K562 (cell line): ENCODE measurements at regions not wholly inside any gene's neighbourhood (a gene's known extent, or its start where the extent isn't known, plus 50 kb on each side); places are given as distances from the start of the nearest gene placed in this dataset.

ENCODE experiments used
- ATAC-seq: fragments of 200-7000 bp; cut with Tn5 transposase; 3 replicates; pipeline ENCODE4 v1.9.1; 2020; ENCODE audit warnings: moderate library complexity
- BruUV-seq: library from RNA; stranded (reverse); fragments of 400-500 nt; replicated peaks from 2 replicates; lab custom pipeline; 2021; lab: Mats Ljungman, UMichigan
- CTCF ChIA-PET: fragments of 300-600 bp; formaldehyde crosslinking; extraction: SDS; loops from one replicate; lab custom pipeline; 2021; ENCODE audit warnings: low intra/inter-chr PET ratio; lab: Yijun Ruan, JAX
- POLR2A ChIA-PET: fragments of 300-600, 350-650 bp; sonication (Branson Sonifier 250); formaldehyde crosslinking; extraction: SDS; loops from one replicate; lab custom pipeline; 2021; ENCODE audit warnings: antibody characterized with exemption, inconsistent platforms; lab: Yijun Ruan, JAX
- DNase-seq, 4 experiments: peaks; one replicate each; pipeline versions ENCODE4 v3.0.0 to v3.0.0-alpha.2; 2011 to 2018; ENCODE audit warnings: low spot score in 3 of 4, mixed read lengths in 3 of 4; ENCODE audit errors: extremely low read depth in 1 of 4
- FAIRE-seq: peaks from 2 replicates; lab custom pipeline; 2011; peaks lifted over from hg19 to GRCh38; lab: Jason Lieb, UNC
- H2AFZ ChIP-seq: 2 replicates; pipeline ENCODE4 v1.6.0; 2011; ENCODE audit warnings: low read depth, low read length, control low read depth, inconsistent platforms
- H3K27ac ChIP-seq: fragments of 200-600 bp; 3 replicates; pipeline ENCODE4 v1.8.0; 2011; ENCODE audit warnings: low read depth, mild to moderate bottlenecking, control low read depth, inconsistent platforms, low read length, moderate library complexity, mixed read lengths; ENCODE audit errors: extremely low read depth
- H3K27me3 ChIP-seq, 2 experiments: fragments of 300-600 bp in 1 of 2; 2 replicates in 1 of 2; 3 replicates in 1 of 2; pipeline versions ENCODE4 v1.6.0 to v1.8.0; 2011; ENCODE audit warnings: inconsistent platforms in 2 of 2, low read length in 2 of 2, mild to moderate bottlenecking in 1 of 2, mixed read lengths in 1 of 2, moderate library complexity in 1 of 2; ENCODE audit not compliant: control insufficient read depth in 2 of 2, insufficient read depth in 2 of 2
- H3K36me3 ChIP-seq: fragments of 300-600 bp; 3 replicates; pipeline ENCODE4 v1.8.0; 2011; ENCODE audit warnings: mild to moderate bottlenecking, low read length, inconsistent platforms; ENCODE audit not compliant: control insufficient read depth, insufficient read depth
- H3K4me1 ChIP-seq, 2 experiments: fragments of 200-600 bp in 1 of 2; replicated peaks in 1 of 2; 2 replicates in 1 of 2; 3 replicates in 1 of 2; pipeline versions ENCODE4 v1.5.1 to v1.8.0; 2011; ENCODE audit warnings: inconsistent platforms in 2 of 2, low read length in 2 of 2, mild to moderate bottlenecking in 1 of 2, mixed read lengths in 1 of 2, moderate library complexity in 1 of 2; ENCODE audit not compliant: control insufficient read depth in 2 of 2, insufficient read depth in 2 of 2
- H3K4me2 ChIP-seq: 2 replicates; pipeline ENCODE4 v1.6.1; 2011; ENCODE audit warnings: low read length, control low read depth, inconsistent platforms, mixed read lengths; ENCODE audit not compliant: insufficient read depth
- H3K4me3 ChIP-seq: fragments of 200-600 bp; sonication (generic), shearing (Covaris generic); 2 replicates; pipeline ENCODE4 v1.5.1; 2016; ENCODE audit warnings: control low read depth, inconsistent platforms
- H3K79me2 ChIP-seq: fragments of 200-600 bp; 3 replicates; pipeline ENCODE4 v1.8.0; 2011; ENCODE audit warnings: low read length, inconsistent platforms; ENCODE audit not compliant: control insufficient read depth, insufficient read depth
- H3K9ac ChIP-seq, 2 experiments: 2 replicates each; pipeline versions ENCODE4 v1.6.0 to v1.6.1; 2011; ENCODE audit warnings: low read depth in 2 of 2, low read length in 2 of 2, control low read depth in 1 of 2, inconsistent platforms in 1 of 2, mild to moderate bottlenecking in 1 of 2, mixed read lengths in 1 of 2; ENCODE audit not compliant: insufficient read depth in 1 of 2
- H3K9me1 ChIP-seq: one replicate; pipeline ENCODE4 v1.6.0; 2011; ENCODE audit warnings: inconsistent platforms, mild to moderate bottlenecking, low read length, moderate library complexity; ENCODE audit not compliant: control insufficient read depth, insufficient read depth
- H3K9me3 ChIP-seq: replicated peaks from 2 replicates; pipeline ENCODE4 v1.5.1; 2011; ENCODE audit warnings: low read depth, low read length, inconsistent platforms; ENCODE audit not compliant: control insufficient read depth, insufficient read depth
- H4K20me1 ChIP-seq: replicated peaks from 2 replicates; pipeline ENCODE4 v1.6.1; 2011; ENCODE audit warnings: low read length, inconsistent platforms, mixed read lengths; ENCODE audit not compliant: control insufficient read depth, insufficient read depth
- CHCHD3 ChIP-seq: fragments of 250-450 bp; sonication (Bioruptor Pico); IDR thresholded peaks from 2 replicates; pipeline ENCODE4 v2.1.2; 2022; ENCODE audit warnings: mild to moderate bottlenecking
- E2F1 ChIP-seq: sonication (generic); formaldehyde crosslinking; IDR thresholded peaks from 2 replicates; pipeline ENCODE4 v1.8.1; 2023; ENCODE audit warnings: mild to moderate bottlenecking, missing genetic modification reagents, moderate library complexity
- E2F6 ChIP-seq, 2 experiments: IDR thresholded peaks; 2 replicates each; pipeline ENCODE4 v1.6.1; 2011; ENCODE audit warnings: borderline replicate concordance in 1 of 2, control low read depth in 1 of 2, low read depth in 1 of 2, low read length in 1 of 2, mild to moderate bottlenecking in 1 of 2, mixed read lengths in 1 of 2, moderate library complexity in 1 of 2; ENCODE audit not compliant: insufficient read depth in 1 of 2, insufficient read length in 1 of 2, poor library complexity in 1 of 2, severe bottlenecking in 1 of 2; ENCODE audit errors: extremely low read depth in 1 of 2
- HNRNPL ChIP-seq: fragments of 200-400 bp; formaldehyde crosslinking; IDR thresholded peaks from 2 replicates; pipeline ENCODE4 v1.6.1; 2017; ENCODE audit warnings: low read depth, mild to moderate bottlenecking, low read length
- JUN ChIP-seq, 2 experiments: sonication (generic) in 1 of 2; formaldehyde crosslinking in 1 of 2; IDR thresholded peaks; 2 replicates each; pipeline versions ENCODE4 v1.6.1 to v1.8.0; 2012 to 2022; ENCODE audit warnings: borderline replicate concordance in 2 of 2, mild to moderate bottlenecking in 2 of 2, improper control_type of control experiment in 1 of 2, low read depth in 1 of 2, low read length in 1 of 2, missing genetic modification reagents in 1 of 2
- MEF2A ChIP-seq: IDR thresholded peaks from 2 replicates; pipeline ENCODE4 v1.6.1; 2011; ENCODE audit warnings: low read depth, mild to moderate bottlenecking, low read length, moderate library complexity; ENCODE audit not compliant: control insufficient read depth
- NCOA1 ChIP-seq: fragments of 450-650 bp; IDR thresholded peaks from 2 replicates; pipeline ENCODE4 v1.6.1; 2016; ENCODE audit warnings: low read depth
- NR2C2 ChIP-seq, 2 experiments: fragments of 200-800 bp in 1 of 2; sonication (Bioruptor generic) in 1 of 2; sonication (generic) in 1 of 2; formaldehyde crosslinking in 1 of 2; IDR thresholded peaks; 2 replicates each; pipeline versions ENCODE4 v1.6.1 to v1.8.0; 2016 to 2022; ENCODE audit warnings: mild to moderate bottlenecking in 1 of 2, missing compliant biosample characterization in 1 of 2, missing genetic modification characterization in 1 of 2, missing genetic modification reagents in 1 of 2
- POLR2B ChIP-seq: fragments of 450-650 bp; IDR thresholded peaks from 2 replicates; pipeline ENCODE4 v1.6.1; 2018; ENCODE audit warnings: low read depth; ENCODE audit not compliant: partially characterized antibody
- SAFB2 ChIP-seq: fragments of 200-400 bp; formaldehyde crosslinking; IDR thresholded peaks from 2 replicates; pipeline ENCODE4 v1.6.1; 2018; ENCODE audit warnings: borderline replicate concordance, low read length, low read depth, moderate library complexity; ENCODE audit not compliant: severe bottlenecking
- SIX5 ChIP-seq, 2 experiments: IDR thresholded peaks; 2 replicates each; pipeline ENCODE4 v1.6.1; 2011; ENCODE audit warnings: low read length in 2 of 2, borderline replicate concordance in 1 of 2, low read depth in 1 of 2, mild to moderate bottlenecking in 1 of 2, moderate library complexity in 1 of 2; ENCODE audit not compliant: insufficient read depth in 1 of 2
- SREBF1 ChIP-seq: fragments of 150-350 bp; IDR thresholded peaks from 2 replicates; pipeline ENCODE4 v1.6.1; 2014; ENCODE audit warnings: antibody characterized with exemption, low read depth, low read length, borderline replicate concordance
- SRSF1 ChIP-seq: fragments of 200-400 bp; formaldehyde crosslinking; IDR thresholded peaks from 2 replicates; pipeline ENCODE4 v1.6.1; 2017; ENCODE audit warnings: mild to moderate bottlenecking, low read depth, low read length, moderate library complexity
- THRB ChIP-seq: fragments of 450-650 bp; formaldehyde crosslinking; conservative IDR thresholded peaks from 2 replicates; pipeline ENCODE4 v1.4.0; 2022; ENCODE audit warnings: mild to moderate bottlenecking, missing genetic modification characterization
- ZBTB1 ChIP-seq: sonication (generic); formaldehyde crosslinking; IDR thresholded peaks from 2 replicates; pipeline ENCODE4 v1.8.1; 2023; ENCODE audit warnings: missing genetic modification reagents, low read depth, mild to moderate bottlenecking, borderline replicate concordance
- ZFP30 ChIP-seq: fragments of 250-450 bp; sonication (Bioruptor Pico); IDR thresholded peaks from 2 replicates; pipeline ENCODE4 v1.8.0; 2022; ENCODE audit warnings: moderate library complexity, mild to moderate bottlenecking, inconsistent platforms, borderline replicate concordance
- ZNF239 ChIP-seq: fragments of 250-450 bp; sonication (Bioruptor Pico); IDR thresholded peaks from 2 replicates; pipeline ENCODE4 v1.4.0; 2020; ENCODE audit warnings: mild to moderate bottlenecking
- WGBS: fragments of 100-300 bp; shearing (Covaris generic); methylation state at CpG from one replicate; pipeline ENCODE4 v1.1.6; 2016; ENCODE audit warnings: low coverage, mixed read lengths; ENCODE audit not compliant: insufficient coverage; ENCODE audit errors: missing lambda C conversion rate; 5-methylcytosine and 5-hydroxymethylcytosine counted together
- in situ Hi-C: fragments of 300-500 bp; cut with MboI; formaldehyde crosslinking; loops from 4 replicates; pipeline ENCODE4 v1.15.0; 2018; ENCODE audit warnings: inconsistent platforms, mixed read lengths
- intact Hi-C: fragments of 100-400 bp; cut with micrococcal nuclease; formaldehyde crosslinking; loops from 2 replicates; pipeline ENCODE4 v1.14.2; 2022

- no peak for TF ChIP-seq THRB (CRISPR knock-in tag)
- no peak for TF ChIP-seq SREBF1
- no peak for TF ChIP-seq HNRNPL
- no peak for TF ChIP-seq ZNF239 (CRISPR knock-in tag)
- TF ChIP-seq JUN (IDR thresholded peaks at IDR 0.05; ENCODE audit: borderline replicate concordance, low read depth, low read length) = no peak
- no peak for TF ChIP-seq JUN (CRISPR knock-in tag; IDR thresholded peaks at IDR 0.05; ENCODE audit: borderline replicate concordance)
- no peak for TF ChIP-seq SRSF1
- TF ChIP-seq MEF2A = no peak
Measured at GRCh38 chrX:7215842-7216241, 67.9 kb upstream of the PUDP start (continued).

- in situ Hi-C loops = no loop called here
- Histone ChIP-seq H3K27ac (no peak overlapping the region), H3K4me2 (no peak overlapping the region), H3K27me3 (no peaks in the 10 kb centered on the region), H3K9ac (no peak overlapping the region), H3K36me3 (no peaks in the 10 kb centered on the region), H3K4me3 (no peak overlapping the region), H3K4me1 (no peaks in the 10 kb centered on the region), H2AFZ (no peak overlapping the region), H4K20me1 (no peaks in the 10 kb centered on the region), H3K9me1 (no peaks in the 10 kb centered on the region), H3K9me3 (no peaks in the 10 kb centered on the region), H3K79me2 (no peaks in the 10 kb centered on the region)
- 0% methylated on average over 2 of the region's 2 CpGs for WGBS
- no peak for DNase-seq
- intact Hi-C loops = no loop called here
- no peak for ATAC-seq
- ChIA-PET CTCF (no interaction called here), POLR2A (no interaction called here)
- BruUV-seq = no TSS peak
- no peak for FAIRE-seq
- TF ChIP-seq ZFP30 (CRISPR knock-in tag) (no peak), POLR2B (no peak), E2F1 (CRISPR knock-in tag) (no peak), NCOA1 (no peak), ZBTB1 (CRISPR knock-in tag) (no peak), NR2C2 (CRISPR knock-in tag; IDR thresholded peaks at IDR 0.05) (no peak), NR2C2 (tag; IDR thresholded peaks at IDR 0.05) (no peak), E2F6 (IDR thresholded peaks at IDR 0.05; ENCODE audit: borderline replicate concordance in 1 of 2, extremely low read depth in 1 of 2, insufficient read depth in 1 of 2, insufficient read length in 1 of 2, low read depth in 1 of 2, low read length in 1 of 2, poor library complexity in 1 of 2, severe bottlenecking in 1 of 2) (no peak), SAFB2 (no peak), CHCHD3 (CRISPR knock-in tag) (no peak), SIX5 (IDR thresholded peaks at IDR 0.05; ENCODE audit: borderline replicate concordance in 1 of 2, insufficient read depth in 1 of 2, low read depth in 1 of 2, low read length in 2 of 2) (no peak)
Measured at GRCh38 chrX:7214251-7214650, 66.3 kb upstream of the PUDP start.
